K562 (cell line): ENCODE measurements at regions not wholly inside any gene's neighbourhood (a gene's known extent, or its start where the extent isn't known, plus 50 kb on each side); places are given as distances from the start of the nearest gene placed in this dataset.

ENCODE experiments used
- ATAC-seq: fragments of 200-7000 bp; cut with Tn5 transposase; 3 replicates; pipeline ENCODE4 v1.9.1; 2020; ENCODE audit warnings: moderate library complexity
- BruUV-seq: library from RNA; stranded (reverse); fragments of 400-500 nt; replicated peaks from 2 replicates; lab custom pipeline; 2021; lab: Mats Ljungman, UMichigan
- CTCF ChIA-PET: fragments of 300-600 bp; formaldehyde crosslinking; extraction: SDS; loops from one replicate; lab custom pipeline; 2021; ENCODE audit warnings: low intra/inter-chr PET ratio; lab: Yijun Ruan, JAX
- POLR2A ChIA-PET: fragments of 300-600, 350-650 bp; sonication (Branson Sonifier 250); formaldehyde crosslinking; extraction: SDS; loops from one replicate; lab custom pipeline; 2021; ENCODE audit warnings: antibody characterized with exemption, inconsistent platforms; lab: Yijun Ruan, JAX
- DNase-seq, 4 experiments: peaks; one replicate each; pipeline versions ENCODE4 v3.0.0 to v3.0.0-alpha.2; 2011 to 2018; ENCODE audit warnings: low spot score in 3 of 4, mixed read lengths in 3 of 4; ENCODE audit errors: extremely low read depth in 1 of 4
- FAIRE-seq: peaks from 2 replicates; lab custom pipeline; 2011; peaks lifted over from hg19 to GRCh38; lab: Jason Lieb, UNC
- H2AFZ ChIP-seq: 2 replicates; pipeline ENCODE4 v1.6.0; 2011; ENCODE audit warnings: low read depth, low read length, control low read depth, inconsistent platforms
- H3K27ac ChIP-seq: fragments of 200-600 bp; 3 replicates; pipeline ENCODE4 v1.8.0; 2011; ENCODE audit warnings: low read depth, mild to moderate bottlenecking, control low read depth, inconsistent platforms, low read length, moderate library complexity, mixed read lengths; ENCODE audit errors: extremely low read depth
- H3K27me3 ChIP-seq, 2 experiments: fragments of 300-600 bp in 1 of 2; 2 replicates in 1 of 2; 3 replicates in 1 of 2; pipeline versions ENCODE4 v1.6.0 to v1.8.0; 2011; ENCODE audit warnings: inconsistent platforms in 2 of 2, low read length in 2 of 2, mild to moderate bottlenecking in 1 of 2, mixed read lengths in 1 of 2, moderate library complexity in 1 of 2; ENCODE audit not compliant: control insufficient read depth in 2 of 2, insufficient read depth in 2 of 2
- H3K36me3 ChIP-seq: fragments of 300-600 bp; 3 replicates; pipeline ENCODE4 v1.8.0; 2011; ENCODE audit warnings: mild to moderate bottlenecking, low read length, inconsistent platforms; ENCODE audit not compliant: control insufficient read depth, insufficient read depth
- H3K4me1 ChIP-seq, 2 experiments: fragments of 200-600 bp in 1 of 2; replicated peaks in 1 of 2; 2 replicates in 1 of 2; 3 replicates in 1 of 2; pipeline versions ENCODE4 v1.5.1 to v1.8.0; 2011; ENCODE audit warnings: inconsistent platforms in 2 of 2, low read length in 2 of 2, mild to moderate bottlenecking in 1 of 2, mixed read lengths in 1 of 2, moderate library complexity in 1 of 2; ENCODE audit not compliant: control insufficient read depth in 2 of 2, insufficient read depth in 2 of 2
- H3K4me2 ChIP-seq: 2 replicates; pipeline ENCODE4 v1.6.1; 2011; ENCODE audit warnings: low read length, control low read depth, inconsistent platforms, mixed read lengths; ENCODE audit not compliant: insufficient read depth
- H3K4me3 ChIP-seq: fragments of 200-600 bp; sonication (generic), shearing (Covaris generic); 2 replicates; pipeline ENCODE4 v1.5.1; 2016; ENCODE audit warnings: control low read depth, inconsistent platforms
- H3K79me2 ChIP-seq: fragments of 200-600 bp; 3 replicates; pipeline ENCODE4 v1.8.0; 2011; ENCODE audit warnings: low read length, inconsistent platforms; ENCODE audit not compliant: control insufficient read depth, insufficient read depth
- H3K9ac ChIP-seq, 2 experiments: 2 replicates each; pipeline versions ENCODE4 v1.6.0 to v1.6.1; 2011; ENCODE audit warnings: low read depth in 2 of 2, low read length in 2 of 2, control low read depth in 1 of 2, inconsistent platforms in 1 of 2, mild to moderate bottlenecking in 1 of 2, mixed read lengths in 1 of 2; ENCODE audit not compliant: insufficient read depth in 1 of 2
- H3K9me1 ChIP-seq: one replicate; pipeline ENCODE4 v1.6.0; 2011; ENCODE audit warnings: inconsistent platforms, mild to moderate bottlenecking, low read length, moderate library complexity; ENCODE audit not compliant: control insufficient read depth, insufficient read depth
- H3K9me3 ChIP-seq: replicated peaks from 2 replicates; pipeline ENCODE4 v1.5.1; 2011; ENCODE audit warnings: low read depth, low read length, inconsistent platforms; ENCODE audit not compliant: control insufficient read depth, insufficient read depth
- H4K20me1 ChIP-seq: replicated peaks from 2 replicates; pipeline ENCODE4 v1.6.1; 2011; ENCODE audit warnings: low read length, inconsistent platforms, mixed read lengths; ENCODE audit not compliant: control insufficient read depth, insufficient read depth
- GMEB1 ChIP-seq: fragments of 250-450 bp; sonication (Bioruptor Pico); IDR thresholded peaks from 2 replicates; pipeline ENCODE4 v1.4.0; 2020; ENCODE audit warnings: mild to moderate bottlenecking
- GTF2F1 ChIP-seq: IDR thresholded peaks from 2 replicates; pipeline ENCODE4 v1.6.1; 2011; ENCODE audit warnings: low read depth, low read length, improper control_type of control experiment
- HNRNPH1 ChIP-seq: fragments of 200-400 bp; formaldehyde crosslinking; optimal IDR thresholded peaks from 2 replicates; pipeline ENCODE3; 2017; ENCODE audit warnings: low read depth, mild to moderate bottlenecking, low read length, moderate library complexity
- POLR2B ChIP-seq: fragments of 450-650 bp; IDR thresholded peaks from 2 replicates; pipeline ENCODE4 v1.6.1; 2018; ENCODE audit warnings: low read depth; ENCODE audit not compliant: partially characterized antibody
- PTTG1 ChIP-seq: fragments of 450-650 bp; IDR thresholded peaks from 2 replicates; pipeline ENCODE4 v1.6.1; 2016; ENCODE audit warnings: low read depth, mild to moderate bottlenecking, missing genetic modification characterization, missing compliant biosample characterization
- SMARCB1 ChIP-seq: IDR thresholded peaks from 2 replicates; pipeline ENCODE4 v1.6.1; 2011; ENCODE audit warnings: improper control_type of control experiment, low read depth; ENCODE audit not compliant: insufficient read length
- SMARCC2 ChIP-seq: fragments of 450-650 bp; IDR thresholded peaks from 2 replicates; pipeline ENCODE4 v1.6.1; 2017; ENCODE audit warnings: antibody characterized with exemption, moderate library complexity, mild to moderate bottlenecking, low read depth
- ZNF347 ChIP-seq: fragments of 450-650 bp; formaldehyde crosslinking; IDR thresholded peaks from 2 replicates; pipeline ENCODE4 v1.4.0; 2020; ENCODE audit warnings: low read depth, mild to moderate bottlenecking, moderate library complexity
- WGBS: fragments of 100-300 bp; shearing (Covaris generic); methylation state at CpG from one replicate; pipeline ENCODE4 v1.1.6; 2016; ENCODE audit warnings: low coverage, mixed read lengths; ENCODE audit not compliant: insufficient coverage; ENCODE audit errors: missing lambda C conversion rate; 5-methylcytosine and 5-hydroxymethylcytosine counted together
- in situ Hi-C: fragments of 300-500 bp; cut with MboI; formaldehyde crosslinking; loops from 4 replicates; pipeline ENCODE4 v1.15.0; 2018; ENCODE audit warnings: inconsistent platforms, mixed read lengths
- intact Hi-C: fragments of 100-400 bp; cut with micrococcal nuclease; formaldehyde crosslinking; loops from 2 replicates; pipeline ENCODE4 v1.14.2; 2022
- TF ChIP-seq, protein P1 (sequence below), 2 experiments: IDR thresholded peaks; 2 replicates each; pipeline ENCODE4 v1.6.1; 2011; ENCODE audit warnings: borderline replicate concordance in 1 of 2, control low read depth in 1 of 2, low read depth in 1 of 2, low read length in 1 of 2, mild to moderate bottlenecking in 1 of 2, mixed read lengths in 1 of 2, moderate library complexity in 1 of 2; ENCODE audit not compliant: insufficient read depth in 1 of 2, insufficient read length in 1 of 2, poor library complexity in 1 of 2, severe bottlenecking in 1 of 2; ENCODE audit errors: extremely low read depth in 1 of 2
- TF ChIP-seq, protein P2 (sequence below): fragments of 450-650 bp; conservative IDR thresholded peaks from 2 replicates; pipeline ENCODE4 v1.6.1; 2016; ENCODE audit warnings: missing genetic modification characterization, low read depth, mild to moderate bottlenecking, control low read depth, missing compliant biosample characterization

GRCh38 chr7:47149208-47149839 lies 432.6 kb downstream of the TNS3 start (continued):
- no peak for TF ChIP-seq PTTG1 (tag)

GRCh38 chr7:47148536-47149207 lies 433.2 kb downstream of the TNS3 start:
- intact Hi-C loops, result no loop called here
- BruUV-seq, result no TSS peak

More at GRCh38 chr7:47148536-47149207, 433.2 kb downstream of the TNS3 start:
- H3K4me2 ChIP-seq, result no peak overlapping the region
- no peaks in the 10 kb centered on the region for H3K36me3 ChIP-seq
- no peak overlapping the region for H3K4me3 ChIP-seq
- DNase-seq (no peak), FAIRE-seq (no peak), ATAC-seq (no peak)
- H3K4me1 ChIP-seq, result no peaks in the 10 kb centered on the region; a peak in 1 of 5 replicates
- no peaks in the 10 kb centered on the region for H3K9me3 ChIP-seq
- no peak overlapping the region for H3K27ac ChIP-seq
- WGBS, result 0% methylated on average over 5 of the region's 5 CpGs
- H3K27me3 ChIP-seq, result no peaks in the 10 kb centered on the region; a peak in 1 of 5 replicates
- POLR2A ChIA-PET, result no interaction called here
- CTCF ChIA-PET, result no interaction called here
- no peak overlapping the region for H3K9ac ChIP-seq
- in situ Hi-C loops, result no loop called here
- no peaks in the 10 kb centered on the region for H4K20me1 ChIP-seq
- H3K9me1 ChIP-seq, result no peaks in the 10 kb centered on the region
- no peak overlapping the region for H2AFZ ChIP-seq
- no peaks in the 10 kb centered on the region for H3K79me2 ChIP-seq
- TF ChIP-seq, protein P1, sequence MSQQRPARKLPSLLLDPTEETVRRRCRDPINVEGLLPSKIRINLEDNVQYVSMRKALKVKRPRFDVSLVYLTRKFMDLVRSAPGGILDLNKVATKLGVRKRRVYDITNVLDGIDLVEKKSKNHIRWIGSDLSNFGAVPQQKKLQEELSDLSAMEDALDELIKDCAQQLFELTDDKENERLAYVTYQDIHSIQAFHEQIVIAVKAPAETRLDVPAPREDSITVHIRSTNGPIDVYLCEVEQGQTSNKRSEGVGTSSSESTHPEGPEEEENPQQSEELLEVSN (IDR thresholded peaks at IDR 0.05; ENCODE audit: borderline replicate concordance in 1 of 2, extremely low read depth in 1 of 2, insufficient read depth in 1 of 2, insufficient read length in 1 of 2, low read depth in 1 of 2, low read length in 1 of 2, poor library complexity in 1 of 2, severe bottlenecking in 1 of 2), result no peak
- TF ChIP-seq HNRNPH1 (no peak), SMARCB1 (no peak), ZNF347 (CRISPR knock-in tag) (no peak), SMARCC2 (no peak), POLR2B (no peak), GMEB1 (no peak), GTF2F1 (no peak)
- TF ChIP-seq, protein P2, sequence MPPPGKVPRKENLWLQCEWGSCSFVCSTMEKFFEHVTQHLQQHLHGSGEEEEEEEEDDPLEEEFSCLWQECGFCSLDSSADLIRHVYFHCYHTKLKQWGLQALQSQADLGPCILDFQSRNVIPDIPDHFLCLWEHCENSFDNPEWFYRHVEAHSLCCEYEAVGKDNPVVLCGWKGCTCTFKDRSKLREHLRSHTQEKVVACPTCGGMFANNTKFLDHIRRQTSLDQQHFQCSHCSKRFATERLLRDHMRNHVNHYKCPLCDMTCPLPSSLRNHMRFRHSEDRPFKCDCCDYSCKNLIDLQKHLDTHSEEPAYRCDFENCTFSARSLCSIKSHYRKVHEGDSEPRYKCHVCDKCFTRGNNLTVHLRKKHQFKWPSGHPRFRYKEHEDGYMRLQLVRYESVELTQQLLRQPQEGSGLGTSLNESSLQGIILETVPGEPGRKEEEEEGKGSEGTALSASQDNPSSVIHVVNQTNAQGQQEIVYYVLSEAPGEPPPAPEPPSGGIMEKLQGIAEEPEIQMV (tag), result no peak
